Glutamatergic neuron (in vitro differentiated cells): ENCODE measurements at regions not wholly inside any gene's neighbourhood (a gene's known extent, or its start where the extent isn't known, plus 50 kb on each side); places are given as distances from the start of the nearest gene placed in this dataset.
"Not testable (repeated sequence)": the region's sequence is repeated elsewhere in the genome, so short reads cannot be mapped to it uniquely, and the experiment has no call there.

Experiments used
- DNase-seq: peaks from one replicate; pipeline ENCODE4 v3.0.0; 2022
- H3K27ac Mint-ChIP-seq: one replicate; pipeline ENCODE4 v1.8.0; 2020; ENCODE audit warnings: mild to moderate bottlenecking, mixed read lengths, inconsistent platforms; ENCODE audit not compliant: unreplicated experiment
- H3K27me3 Mint-ChIP-seq: one replicate; pipeline ENCODE4 v1.8.0; 2020; ENCODE audit warnings: mild to moderate bottlenecking, moderate library complexity, mixed read lengths, inconsistent platforms; ENCODE audit not compliant: unreplicated experiment
- H3K36me3 Mint-ChIP-seq: one replicate; pipeline ENCODE4 v1.8.0; 2020; ENCODE audit warnings: mild to moderate bottlenecking, mixed read lengths, inconsistent platforms; ENCODE audit not compliant: unreplicated experiment
- H3K4me1 Mint-ChIP-seq: one replicate; pipeline ENCODE4 v1.8.0; 2020; ENCODE audit warnings: mild to moderate bottlenecking, low read depth, mixed read lengths, inconsistent platforms; ENCODE audit not compliant: unreplicated experiment
- H3K4me3 Mint-ChIP-seq: one replicate; pipeline ENCODE4 v1.8.0; 2020; ENCODE audit warnings: mild to moderate bottlenecking, mixed read lengths, inconsistent platforms; ENCODE audit not compliant: unreplicated experiment
- H3K9me3 Mint-ChIP-seq: one replicate; pipeline ENCODE4 v1.8.0; 2020; ENCODE audit warnings: mild to moderate bottlenecking, moderate library complexity, mixed read lengths, inconsistent platforms; ENCODE audit not compliant: unreplicated experiment
- TF ChIP-seq, protein P1 (sequence below): fragments of 200-600 bp; sonication (generic); IDR thresholded peaks from one replicate; pipeline ENCODE4 v1.5.0; 2021; ENCODE audit not compliant: partially characterized antibody, unreplicated experiment

DNA sequence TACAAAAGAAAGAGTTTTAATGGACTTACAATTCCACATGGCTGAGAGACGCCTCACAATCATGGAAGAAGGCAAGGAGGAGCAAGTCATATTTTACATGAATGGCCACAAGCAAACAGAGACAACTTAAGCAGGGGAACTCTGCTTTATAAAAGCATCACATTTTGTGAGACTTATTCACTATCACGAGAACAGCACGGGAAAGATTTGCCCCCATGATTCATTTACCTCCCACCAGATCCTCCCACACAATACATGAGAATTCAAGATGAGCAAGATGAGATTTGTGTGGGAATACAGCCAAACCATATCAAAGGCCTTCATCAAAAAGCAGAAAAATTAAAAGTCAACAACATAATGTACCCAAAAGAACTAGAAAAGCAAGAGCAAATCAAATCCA lies 111.0 kb upstream of the RPRM start:
- Mint-ChIP-seq H3K4me3 (no peak overlapping the region), H3K9me3 (no peaks in the 10 kb centered on the region), H3K4me1 (no peaks in the 10 kb centered on the region), H3K27ac (no peak overlapping the region), H3K27me3 (no peaks in the 10 kb centered on the region), H3K36me3 (peaks cover 6% of the 10 kb centered on the region)
- no peak for DNase-seq
- TF ChIP-seq, protein P1, sequence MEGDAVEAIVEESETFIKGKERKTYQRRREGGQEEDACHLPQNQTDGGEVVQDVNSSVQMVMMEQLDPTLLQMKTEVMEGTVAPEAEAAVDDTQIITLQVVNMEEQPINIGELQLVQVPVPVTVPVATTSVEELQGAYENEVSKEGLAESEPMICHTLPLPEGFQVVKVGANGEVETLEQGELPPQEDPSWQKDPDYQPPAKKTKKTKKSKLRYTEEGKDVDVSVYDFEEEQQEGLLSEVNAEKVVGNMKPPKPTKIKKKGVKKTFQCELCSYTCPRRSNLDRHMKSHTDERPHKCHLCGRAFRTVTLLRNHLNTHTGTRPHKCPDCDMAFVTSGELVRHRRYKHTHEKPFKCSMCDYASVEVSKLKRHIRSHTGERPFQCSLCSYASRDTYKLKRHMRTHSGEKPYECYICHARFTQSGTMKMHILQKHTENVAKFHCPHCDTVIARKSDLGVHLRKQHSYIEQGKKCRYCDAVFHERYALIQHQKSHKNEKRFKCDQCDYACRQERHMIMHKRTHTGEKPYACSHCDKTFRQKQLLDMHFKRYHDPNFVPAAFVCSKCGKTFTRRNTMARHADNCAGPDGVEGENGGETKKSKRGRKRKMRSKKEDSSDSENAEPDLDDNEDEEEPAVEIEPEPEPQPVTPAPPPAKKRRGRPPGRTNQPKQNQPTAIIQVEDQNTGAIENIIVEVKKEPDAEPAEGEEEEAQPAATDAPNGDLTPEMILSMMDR: no peak

DNA sequence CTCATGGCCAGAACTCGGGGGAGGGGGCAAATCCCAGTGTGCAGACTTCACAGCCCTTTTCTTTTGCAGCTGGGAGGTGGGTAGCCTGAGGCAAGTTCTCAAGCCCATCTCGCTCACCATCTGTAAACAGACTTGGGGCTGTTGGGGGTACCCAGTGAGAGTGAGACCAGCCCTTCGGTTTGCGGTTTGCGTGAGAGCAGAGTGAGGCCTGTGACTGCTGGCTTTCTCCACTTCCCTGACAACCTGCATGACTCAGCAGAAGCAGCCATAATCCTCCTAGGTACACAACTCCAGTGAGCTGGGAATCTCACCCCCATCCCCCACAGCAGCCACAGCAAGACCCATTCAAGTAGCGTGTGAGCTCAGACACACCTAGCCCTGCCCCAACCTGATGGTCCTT lies 114.5 kb upstream of the RPRM start:
- DNase-seq, H3K27ac Mint-ChIP-seq, H3K4me1 Mint-ChIP-seq, H3K4me3 Mint-ChIP-seq, H3K27me3 Mint-ChIP-seq, H3K36me3 Mint-ChIP-seq, H3K9me3 Mint-ChIP-seq: not testable (repeated sequence)

DNA sequence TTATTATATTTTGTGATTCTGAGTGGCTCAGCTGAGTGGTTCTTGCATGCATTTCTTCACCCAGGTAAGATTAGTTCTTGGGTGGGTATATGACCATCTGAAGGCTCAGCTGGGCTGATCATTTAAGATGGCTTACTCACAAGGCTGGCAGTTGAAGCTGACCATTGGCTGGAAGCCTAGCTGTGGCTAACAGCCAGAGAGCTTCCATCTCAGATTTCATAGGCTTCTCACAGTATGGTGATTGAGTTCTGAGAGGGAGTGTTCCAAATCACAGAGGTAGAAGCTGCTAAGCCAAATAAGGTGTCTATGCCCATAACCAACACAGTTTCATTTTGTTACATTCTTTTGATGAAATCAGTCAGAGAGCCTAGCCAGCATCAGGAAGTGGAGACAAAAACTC lies 117.4 kb upstream of the RPRM start:
- H3K27ac Mint-ChIP-seq: no peak overlapping the region
- TF ChIP-seq, protein P1: no peak
- H3K4me3 Mint-ChIP-seq: no peak overlapping the region
- H3K4me1 Mint-ChIP-seq: no peaks in the 10 kb centered on the region
- no peaks in the 10 kb centered on the region for H3K36me3 Mint-ChIP-seq
- H3K9me3 Mint-ChIP-seq: no peaks in the 10 kb centered on the region
- no peak for DNase-seq
- H3K27me3 Mint-ChIP-seq: no peaks in the 10 kb centered on the region

DNA sequence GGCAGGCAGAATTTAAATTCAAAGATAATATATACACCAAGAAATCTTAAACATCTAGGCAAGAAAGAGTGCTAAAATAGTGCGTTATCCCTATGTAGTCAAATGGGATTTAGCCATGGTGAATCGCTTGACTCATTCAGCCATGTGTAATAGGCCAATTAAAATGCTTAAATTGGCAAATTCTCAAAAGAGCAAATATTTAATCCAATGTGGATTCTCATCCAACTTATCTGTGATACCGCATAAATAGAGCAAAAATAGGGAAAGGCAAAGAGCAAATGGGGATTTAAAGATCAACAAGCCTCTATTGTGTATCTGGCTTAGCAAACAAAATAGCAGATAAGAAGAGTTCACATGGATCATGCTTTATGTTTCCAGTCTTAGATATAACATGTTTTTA lies 123.2 kb upstream of the RPRM start:
- H3K27me3 Mint-ChIP-seq: no peaks in the 10 kb centered on the region
- H3K4me1 Mint-ChIP-seq: no peaks in the 10 kb centered on the region
- H3K36me3 Mint-ChIP-seq: no peaks in the 10 kb centered on the region
- peaks cover 2% of the 10 kb centered on the region for H3K9me3 Mint-ChIP-seq
- no peak for DNase-seq
- no peak overlapping the region for H3K4me3 Mint-ChIP-seq
- no peak overlapping the region for H3K27ac Mint-ChIP-seq
- TF ChIP-seq, protein P1: no peak

DNA sequence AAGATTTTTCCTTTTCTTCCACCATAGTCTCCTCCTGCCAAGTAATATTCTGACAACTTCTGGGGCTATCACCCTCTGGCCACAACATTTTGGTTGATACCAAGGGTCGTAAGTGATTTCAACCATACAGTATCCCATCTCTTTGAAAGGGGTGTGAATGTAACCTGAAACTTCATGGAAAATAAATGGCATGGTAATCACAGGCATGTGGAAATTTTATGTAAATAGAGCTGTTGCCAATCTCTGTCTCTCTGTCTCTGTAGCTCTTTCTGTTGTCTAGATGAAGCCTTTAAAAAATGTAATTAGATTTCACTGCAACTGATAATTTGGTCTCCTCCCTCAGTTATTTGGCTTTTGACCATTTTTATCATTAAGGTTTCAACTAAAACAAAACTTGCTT lies 125.6 kb upstream of the RPRM start:
- Mint-ChIP-seq H3K36me3 (no peaks in the 10 kb centered on the region), H3K27me3 (no peaks in the 10 kb centered on the region), H3K4me3 (no peak overlapping the region), H3K4me1 (no peaks in the 10 kb centered on the region), H3K27ac (no peak overlapping the region), H3K9me3 (peaks cover 2% of the 10 kb centered on the region)
- TF ChIP-seq, protein P1: no peak
- no peak for DNase-seq

DNA sequence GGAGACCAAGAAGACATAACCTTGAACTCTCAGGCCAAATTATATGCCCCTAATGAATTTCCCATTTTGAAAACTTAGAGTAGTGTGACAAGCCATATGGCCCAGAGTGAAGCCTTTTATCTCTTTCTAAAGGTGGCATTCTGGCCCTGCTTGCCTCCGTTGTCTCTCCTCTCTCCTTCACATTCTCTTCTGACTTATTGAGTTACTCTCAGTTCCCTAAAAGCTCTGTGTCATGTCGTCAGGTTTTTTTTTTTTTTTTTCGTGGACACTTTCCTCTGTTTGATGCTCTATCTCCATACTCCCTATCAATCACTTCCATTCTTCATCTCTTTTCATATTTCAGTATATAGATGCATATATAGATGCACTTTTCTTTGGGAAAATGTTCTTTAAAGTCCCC lies 128.1 kb upstream of the RPRM start:
- Mint-ChIP-seq H3K4me3 (no peak overlapping the region), H3K36me3 (no peaks in the 10 kb centered on the region), H3K9me3 (peaks cover 2% of the 10 kb centered on the region), H3K27me3 (no peaks in the 10 kb centered on the region), H3K27ac (no peak overlapping the region), H3K4me1 (no peaks in the 10 kb centered on the region)
- no peak for DNase-seq
- TF ChIP-seq, protein P1: no peak
